GM18519 (cell line): ENCODE measurements at regions not wholly inside any gene's neighbourhood (a gene's known extent, or its start where the extent isn't known, plus 50 kb on each side); places are given as distances from the start of the nearest gene placed in this dataset.

Source experiments
- ATAC-seq: cut with Tn5 transposase; IDR thresholded peaks from one replicate; pipeline ENCODE4 v1.9.1; 2021; ENCODE audit warnings: mild to moderate bottlenecking, moderate library complexity; ENCODE audit not compliant: unreplicated experiment, low FRiP score

- ATAC-seq = no peak
Measured at GRCh38 chr6:97666889-97667288, 383.9 kb upstream of the MMS22L start.

DNA sequence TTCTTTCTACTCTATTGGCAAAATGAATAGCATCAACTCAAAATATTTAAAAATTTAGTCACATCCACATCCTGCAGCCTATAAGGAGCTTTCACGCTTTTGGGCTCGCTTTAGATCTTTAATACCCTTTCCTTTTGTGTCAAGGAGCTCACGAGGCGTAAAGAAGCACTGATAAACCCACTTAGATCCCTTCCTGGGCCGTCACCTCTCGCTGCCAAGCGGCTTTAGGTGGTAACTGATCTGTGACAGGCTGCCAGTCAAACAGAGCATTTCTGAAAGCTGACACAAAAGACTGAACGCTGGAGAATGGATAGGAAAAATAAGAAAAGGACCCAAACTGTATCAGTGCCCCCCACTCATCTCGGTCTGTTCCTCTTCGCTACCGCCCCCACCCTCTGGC lies 385.7 kb upstream of the MMS22L start:
- peak; percentile 34 for ATAC-seq

GRCh38 chr6:97669191-97670031 lies 386.4 kb upstream of the MMS22L start:
- ATAC-seq = peak; percentile 99

DNA sequence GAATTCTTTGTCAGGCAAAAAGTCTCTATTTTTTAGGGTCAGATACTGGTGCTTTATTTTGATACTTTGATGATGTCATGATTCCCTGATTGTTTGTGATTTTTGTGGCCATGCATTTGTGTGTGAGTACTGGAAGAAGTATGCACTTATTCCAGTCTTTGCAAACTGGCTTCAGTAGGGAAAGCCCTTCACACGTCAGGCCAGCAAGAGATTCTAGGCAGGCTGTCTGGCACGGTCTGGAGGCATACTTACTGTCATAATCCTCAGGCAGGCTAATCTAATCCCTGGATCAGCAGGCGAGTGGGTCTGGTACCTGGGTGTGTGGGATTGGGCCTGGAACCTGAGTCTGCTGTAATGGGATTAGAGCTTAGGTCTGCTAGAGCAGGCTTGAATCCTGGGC lies 391.8 kb upstream of the MMS22L start:
- ATAC-seq = no peak

GRCh38 chr6:97677626-97678025 lies 394.6 kb upstream of the MMS22L start:
- no peak for ATAC-seq

- ATAC-seq = no peak
Measured at GRCh38 chr6:97687916-97688315, 404.9 kb upstream of the MMS22L start.

- ATAC-seq = no peak
Measured at GRCh38 chr6:97689078-97689754, 406.2 kb upstream of the MMS22L start.

GRCh38 chr6:97697456-97697855 lies 414.4 kb upstream of the MMS22L start:
- no peak for ATAC-seq

DNA sequence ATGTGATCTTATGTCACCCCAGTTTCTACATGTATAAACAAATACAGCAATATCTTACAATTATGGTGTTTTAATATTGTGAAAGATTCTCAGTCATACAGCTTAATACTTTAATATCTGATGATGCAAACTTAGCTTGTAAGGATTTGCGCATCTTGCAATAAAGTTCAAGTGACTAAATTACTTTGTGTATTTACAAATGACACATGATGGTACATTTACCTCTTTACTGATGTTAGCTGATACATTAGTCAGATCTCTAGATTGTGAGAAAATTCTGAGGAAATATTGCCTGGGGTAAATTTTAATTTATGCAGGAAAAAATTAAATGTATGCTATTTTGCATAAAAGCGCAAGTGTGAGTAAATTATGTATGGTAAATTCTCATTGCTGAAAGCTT lies 418.8 kb upstream of the MMS22L start:
- ATAC-seq = no peak

GRCh38 chr6:97702248-97702647 lies 419.2 kb upstream of the MMS22L start:
- ATAC-seq = no peak

- ATAC-seq = no peak
Measured at GRCh38 chr6:97703661-97704060, 420.6 kb upstream of the MMS22L start.

GRCh38 chr6:97705568-97705967 lies 422.6 kb upstream of the MMS22L start:
- ATAC-seq = no peak

DNA sequence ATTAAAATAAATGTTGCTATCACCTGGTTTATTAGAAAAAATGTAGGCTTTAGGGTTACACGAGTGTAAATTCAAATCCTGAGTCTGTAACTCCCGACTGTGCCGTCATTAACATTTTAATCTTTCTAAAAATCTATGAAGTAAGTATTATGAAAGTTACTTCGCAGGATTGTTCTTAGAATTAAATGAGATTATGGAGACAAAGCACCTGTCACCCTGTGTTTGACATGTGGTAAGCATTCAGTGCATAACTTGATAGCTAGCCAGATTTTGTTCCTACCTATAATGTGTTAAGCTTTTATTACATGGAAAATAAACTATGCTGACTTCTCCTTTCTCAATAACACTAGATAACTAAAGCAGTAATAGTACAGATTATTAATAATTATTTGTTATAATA lies 429.7 kb upstream of the MMS22L start:
- ATAC-seq = no peak

GRCh38 chr6:97714772-97715171 lies 431.8 kb upstream of the MMS22L start:
- no peak for ATAC-seq

GRCh38 chr6:97717086-97717485 lies 434.1 kb upstream of the MMS22L start:
- no peak for ATAC-seq

- no peak for ATAC-seq
Measured at GRCh38 chr6:97726378-97726777, 443.4 kb upstream of the MMS22L start.

GRCh38 chr6:97732045-97732444 lies 449.0 kb upstream of the MMS22L start:
- ATAC-seq = no peak

DNA sequence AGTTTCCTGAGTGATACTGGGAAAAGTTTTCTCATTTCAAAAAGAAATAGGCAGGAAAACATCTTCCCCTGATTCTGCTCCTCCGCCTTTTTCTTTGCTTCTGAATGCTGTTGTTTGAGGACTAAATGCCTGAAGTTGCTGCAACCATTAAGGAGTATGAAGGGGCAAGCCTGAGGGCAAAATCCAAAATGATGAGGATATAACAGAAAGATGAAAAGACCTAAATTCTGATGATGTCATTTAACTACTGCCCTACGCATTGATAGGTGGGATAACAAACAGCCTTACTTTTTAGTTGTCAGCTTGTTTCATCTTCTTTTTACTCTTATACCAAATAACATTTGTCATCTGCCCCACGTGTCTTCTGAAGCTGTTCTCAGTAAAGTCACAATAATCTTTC lies 474.6 kb upstream of the MMS22L start:
- ATAC-seq = no peak

DNA sequence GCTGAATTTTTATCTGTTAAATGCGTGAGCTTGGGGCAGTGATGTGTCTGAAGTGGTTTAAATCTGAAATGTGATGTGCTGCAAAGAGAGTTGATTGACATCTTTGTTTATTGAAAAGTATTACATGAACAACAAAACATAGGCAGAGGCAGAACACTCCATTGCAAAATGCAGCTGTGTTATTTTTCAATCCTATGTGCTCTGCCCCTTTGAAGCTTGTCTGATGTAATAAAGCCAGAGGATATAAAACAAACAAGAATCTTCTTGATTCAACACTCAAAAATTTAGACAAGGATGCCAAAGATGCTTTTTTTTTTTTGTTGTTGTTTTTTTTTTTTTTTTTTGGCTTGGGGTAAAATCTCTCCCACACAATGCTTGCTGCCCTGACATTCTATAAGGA lies 482.4 kb upstream of the MMS22L start:
- no peak for ATAC-seq

- ATAC-seq = no peak
Measured at GRCh38 chr6:97771372-97771771, 488.4 kb upstream of the MMS22L start.

- no peak for ATAC-seq
Measured at GRCh38 chr6:97775012-97775411, 492.0 kb upstream of the MMS22L start.
